Natural killer cell (primary cell): ENCODE measurements at regions not wholly inside any gene's neighbourhood (a gene's known extent, or its start where the extent isn't known, plus 50 kb on each side); places are given as distances from the start of the nearest gene placed in this dataset.

Experiments used
- ATAC-seq, 3 donors: fragments of 150-1000 bp in 2 of 3; fragments of 200-7000 bp in 1 of 3; cut with Tn5 transposase; 1 replicate in 1 of 3; 2 replicates in 2 of 3; pipeline ENCODE4 v1.10.0; 2021; ENCODE audit warnings: mild to moderate bottlenecking in 2 of 3, moderate library complexity in 2 of 3
- DNase-seq, 2 donors: peaks; one replicate each; pipeline versions ENCODE4 v3.0.0 to v3.0.0-alpha.2; 2013 to 2021; ENCODE audit warnings: mixed read lengths in 1 of 2
- H3K27ac ChIP-seq: one replicate; pipeline ENCODE4 v1.5.1; 2013; ENCODE audit warnings: mild to moderate bottlenecking, low read length
- H3K27me3 ChIP-seq: one replicate; pipeline ENCODE4 v1.6.1; 2013; ENCODE audit warnings: low read length; ENCODE audit not compliant: control insufficient read depth, insufficient read depth
- H3K36me3 ChIP-seq: one replicate; pipeline ENCODE4 v1.6.1; 2013; ENCODE audit warnings: low read length; ENCODE audit not compliant: control insufficient read depth, insufficient read depth
- H3K4me1 ChIP-seq: one replicate; pipeline ENCODE4 v1.6.1; 2013; ENCODE audit warnings: low read length; ENCODE audit not compliant: control insufficient read depth, insufficient read depth
- H3K4me3 ChIP-seq: one replicate; pipeline ENCODE4 v1.5.1; 2013; ENCODE audit warnings: low read length
- H3K9me3 ChIP-seq: one replicate; pipeline ENCODE4 v1.6.1; 2013; ENCODE audit warnings: low read length; ENCODE audit not compliant: control insufficient read depth, insufficient read depth
- H3K27ac Mint-ChIP-seq, 2 donors: one replicate each; pipeline ENCODE4 v1.8.0; 2022; ENCODE audit warnings: mild to moderate bottlenecking in 2 of 2, mixed read lengths in 2 of 2, moderate library complexity in 1 of 2
- H3K27me3 Mint-ChIP-seq, 2 donors: one replicate each; pipeline ENCODE4 v1.8.0; 2022; ENCODE audit warnings: low read depth in 2 of 2, mixed read lengths in 2 of 2
- H3K36me3 Mint-ChIP-seq: one replicate; pipeline ENCODE4 v1.8.0; 2022; ENCODE audit warnings: mixed read lengths
- H3K4me1 Mint-ChIP-seq, 2 donors: one replicate each; pipeline ENCODE4 v1.8.0; 2022; ENCODE audit warnings: mixed read lengths in 2 of 2
- H3K4me3 Mint-ChIP-seq: one replicate; pipeline ENCODE4 v1.8.0; 2022; ENCODE audit warnings: mild to moderate bottlenecking, moderate library complexity, mixed read lengths
- H3K9me3 Mint-ChIP-seq, 2 donors: one replicate each; pipeline ENCODE4 v1.8.0; 2022; ENCODE audit warnings: mixed read lengths in 2 of 2
- WGBS: methylation state at CpG from one replicate; pipeline ENCODE4 v1.1.7; 2013; ENCODE audit warnings: missing lambda C conversion rate; ENCODE audit not compliant: insufficient coverage; 5-methylcytosine and 5-hydroxymethylcytosine counted together
- intact Hi-C: fragments of 100-400 bp; cut with micrococcal nuclease; formaldehyde crosslinking; loops from one replicate; pipeline ENCODE4 v1.14.2; 2022
- TF ChIP-seq, protein P1 (sequence below): fragments of 200-600 bp; IDR thresholded peaks from one replicate; pipeline ENCODE4 v1.8.0; 2022; ENCODE audit warnings: antibody characterized with exemption

DNA sequence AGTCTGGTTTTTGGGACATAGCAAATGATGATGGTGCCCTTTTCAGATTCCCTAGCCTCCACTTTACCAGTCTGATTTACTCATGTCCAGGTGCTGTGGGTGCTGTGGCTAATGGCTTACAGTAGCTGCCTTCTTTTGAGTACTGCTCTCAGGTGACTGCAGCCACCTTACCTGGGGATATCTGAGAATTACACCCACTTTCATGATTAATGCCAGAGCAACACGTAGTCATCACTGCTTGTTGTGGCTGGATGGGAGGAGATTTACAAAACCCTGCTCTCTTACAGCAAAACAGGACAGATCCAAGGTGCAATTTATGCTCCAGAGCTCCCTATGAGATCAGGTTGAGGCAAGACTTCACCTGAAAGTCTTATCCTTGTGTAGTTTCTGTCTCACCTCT is 150.6 kb downstream of the PDCD6IP start:
- Histone ChIP-seq H3K27ac (no peak overlapping the region), H3K4me3 (no peak overlapping the region), H3K36me3 (no peaks in the 10 kb centered on the region), H3K4me1 (no peaks in the 10 kb centered on the region), H3K9me3 (no peaks in the 10 kb centered on the region), H3K27me3 (no peaks in the 10 kb centered on the region)
- intact Hi-C loops = no loop called here
- DNase-seq = no peak
- no peak for ATAC-seq
- TF ChIP-seq, protein P1, sequence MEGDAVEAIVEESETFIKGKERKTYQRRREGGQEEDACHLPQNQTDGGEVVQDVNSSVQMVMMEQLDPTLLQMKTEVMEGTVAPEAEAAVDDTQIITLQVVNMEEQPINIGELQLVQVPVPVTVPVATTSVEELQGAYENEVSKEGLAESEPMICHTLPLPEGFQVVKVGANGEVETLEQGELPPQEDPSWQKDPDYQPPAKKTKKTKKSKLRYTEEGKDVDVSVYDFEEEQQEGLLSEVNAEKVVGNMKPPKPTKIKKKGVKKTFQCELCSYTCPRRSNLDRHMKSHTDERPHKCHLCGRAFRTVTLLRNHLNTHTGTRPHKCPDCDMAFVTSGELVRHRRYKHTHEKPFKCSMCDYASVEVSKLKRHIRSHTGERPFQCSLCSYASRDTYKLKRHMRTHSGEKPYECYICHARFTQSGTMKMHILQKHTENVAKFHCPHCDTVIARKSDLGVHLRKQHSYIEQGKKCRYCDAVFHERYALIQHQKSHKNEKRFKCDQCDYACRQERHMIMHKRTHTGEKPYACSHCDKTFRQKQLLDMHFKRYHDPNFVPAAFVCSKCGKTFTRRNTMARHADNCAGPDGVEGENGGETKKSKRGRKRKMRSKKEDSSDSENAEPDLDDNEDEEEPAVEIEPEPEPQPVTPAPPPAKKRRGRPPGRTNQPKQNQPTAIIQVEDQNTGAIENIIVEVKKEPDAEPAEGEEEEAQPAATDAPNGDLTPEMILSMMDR = no peak
- Mint-ChIP-seq H3K4me1 (no peaks in the 10 kb centered on the region), H3K9me3 (no peaks in the 10 kb centered on the region), H3K27me3 (no peaks in the 10 kb centered on the region), H3K36me3 (no peaks in the 10 kb centered on the region), H3K4me3 (no peak overlapping the region), H3K27ac (no peak overlapping the region)
- no CpG with 5 or more reads among the region's 1 CpG for WGBS

DNA sequence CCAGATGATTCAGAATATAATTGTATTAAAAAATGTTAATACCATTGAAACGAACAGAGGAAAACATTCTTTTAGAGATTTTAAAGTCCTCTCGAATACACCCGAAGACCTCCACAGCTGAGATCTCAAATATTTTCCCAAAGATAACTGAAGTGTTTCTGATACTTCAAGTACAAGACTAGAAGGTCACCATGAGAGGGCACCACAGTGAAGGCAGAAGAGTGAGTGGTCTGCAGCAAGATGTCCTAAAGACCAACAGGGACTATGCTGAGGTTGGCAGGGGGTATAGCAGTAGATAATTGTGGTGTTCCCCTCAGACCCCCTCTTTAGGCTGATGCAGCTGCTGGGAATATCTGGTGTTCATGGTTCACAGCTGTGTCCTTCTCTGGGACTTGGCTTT is 156.5 kb downstream of the PDCD6IP start:
- ATAC-seq (peak in 1 of 3 donors; percentile 57), DNase-seq (peak in 1 of 2 donors; percentile 32)
- Mint-ChIP-seq H3K4me1 (no peaks in the 10 kb centered on the region), H3K27me3 (peaks cover 0 to 4% of the 10 kb centered on the region in 2 donors), H3K27ac (no peak overlapping the region), H3K9me3 (no peaks in the 10 kb centered on the region), H3K36me3 (no peaks in the 10 kb centered on the region), H3K4me3 (no peak overlapping the region)
- Histone ChIP-seq H3K27me3 (no peaks in the 10 kb centered on the region), H3K36me3 (no peaks in the 10 kb centered on the region), H3K9me3 (no peaks in the 10 kb centered on the region), H3K27ac (no peak overlapping the region), H3K4me1 (no peaks in the 10 kb centered on the region), H3K4me3 (no peak overlapping the region)
- WGBS = 90% methylated on average over 3 of the region's 3 CpGs
- intact Hi-C loops = no loop called here
- TF ChIP-seq, protein P1 = no peak

DNA sequence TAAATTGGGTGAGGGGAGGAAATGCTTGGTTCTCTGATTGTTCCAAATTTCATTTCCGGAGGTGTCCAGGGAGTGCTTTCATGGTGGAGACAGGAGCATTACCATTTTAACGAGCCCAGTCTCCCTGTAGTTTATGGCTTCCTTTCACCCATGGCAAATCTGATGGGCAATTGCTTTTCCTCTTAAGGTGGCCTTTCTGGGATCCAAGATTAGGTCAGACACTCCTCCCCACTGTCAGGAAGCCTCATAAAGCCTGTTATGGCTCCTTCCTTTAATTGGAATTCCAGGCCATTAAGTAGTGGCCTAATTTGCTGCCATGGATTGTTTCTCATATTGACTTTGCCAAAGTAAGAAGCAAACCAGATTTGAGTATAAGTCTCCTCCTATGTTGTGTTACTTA is 157.8 kb downstream of the PDCD6IP start:
- Mint-ChIP-seq H3K27me3 (peaks cover 0 to 4% of the 10 kb centered on the region in 2 donors), H3K36me3 (no peaks in the 10 kb centered on the region), H3K4me1 (no peaks in the 10 kb centered on the region), H3K9me3 (no peaks in the 10 kb centered on the region), H3K4me3 (no peak overlapping the region), H3K27ac (no peak overlapping the region)
- no peaks in the 10 kb centered on the region for H3K4me1 ChIP-seq
- DNase-seq (no peak), ATAC-seq (no peak)
- intact Hi-C loops = no loop called here
- no peaks in the 10 kb centered on the region for H3K9me3 ChIP-seq
- H3K27me3 ChIP-seq = no peaks in the 10 kb centered on the region
- WGBS = 85% methylated on average over 2 of the region's 2 CpGs
- H3K27ac ChIP-seq = no peak overlapping the region
- no peaks in the 10 kb centered on the region for H3K36me3 ChIP-seq
- H3K4me3 ChIP-seq = no peak overlapping the region
- TF ChIP-seq, protein P1 = no peak

DNA sequence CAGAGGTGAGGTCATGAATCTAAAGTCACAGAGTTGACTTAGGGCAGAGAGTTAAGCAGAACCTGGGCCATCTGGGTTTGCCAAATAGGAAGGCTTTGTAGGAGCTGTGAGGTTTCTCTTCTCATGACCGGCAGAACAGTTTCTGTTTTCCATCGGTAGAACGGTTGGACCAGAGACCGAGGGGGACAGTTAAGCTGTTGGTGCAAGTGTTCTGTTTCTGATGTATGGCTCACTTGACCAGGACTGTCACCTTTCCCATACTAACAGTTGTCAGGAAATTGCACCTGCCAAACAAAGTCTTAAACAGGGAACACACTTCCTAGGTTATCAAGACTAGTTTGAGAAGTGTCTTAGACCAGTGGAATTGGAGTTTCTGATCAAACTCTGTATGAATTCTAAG is 158.3 kb downstream of the PDCD6IP start:
- Mint-ChIP-seq H3K4me3 (no peak overlapping the region), H3K36me3 (no peaks in the 10 kb centered on the region), H3K4me1 (no peaks in the 10 kb centered on the region), H3K9me3 (no peaks in the 10 kb centered on the region), H3K27me3 (peaks cover 0 to 4% of the 10 kb centered on the region in 2 donors), H3K27ac (no peak overlapping the region)
- no peak overlapping the region for H3K27ac ChIP-seq
- 100% methylated on average over 4 of the region's 4 CpGs for WGBS
- TF ChIP-seq, protein P1 = no peak
- DNase-seq (no peak), ATAC-seq (no peak)
- H3K36me3 ChIP-seq = no peaks in the 10 kb centered on the region
- no peaks in the 10 kb centered on the region for H3K4me1 ChIP-seq
- intact Hi-C loops = no loop called here
- no peaks in the 10 kb centered on the region for H3K27me3 ChIP-seq
- no peak overlapping the region for H3K4me3 ChIP-seq
- no peaks in the 10 kb centered on the region for H3K9me3 ChIP-seq
